ENCODE measurements at regions not wholly inside any gene's neighbourhood (a gene's known extent, or its start where the extent isn't known, plus 50 kb on each side); places are given as distances from the start of the nearest gene placed in this dataset.
A peak's percentile ranks its signal among the peaks of the same experiment; 100 is the strongest.
"Not testable (repeated sequence)": the region's sequence is repeated elsewhere in the genome, so short reads cannot be mapped to it uniquely, and the experiment has no call there.

DNA sequence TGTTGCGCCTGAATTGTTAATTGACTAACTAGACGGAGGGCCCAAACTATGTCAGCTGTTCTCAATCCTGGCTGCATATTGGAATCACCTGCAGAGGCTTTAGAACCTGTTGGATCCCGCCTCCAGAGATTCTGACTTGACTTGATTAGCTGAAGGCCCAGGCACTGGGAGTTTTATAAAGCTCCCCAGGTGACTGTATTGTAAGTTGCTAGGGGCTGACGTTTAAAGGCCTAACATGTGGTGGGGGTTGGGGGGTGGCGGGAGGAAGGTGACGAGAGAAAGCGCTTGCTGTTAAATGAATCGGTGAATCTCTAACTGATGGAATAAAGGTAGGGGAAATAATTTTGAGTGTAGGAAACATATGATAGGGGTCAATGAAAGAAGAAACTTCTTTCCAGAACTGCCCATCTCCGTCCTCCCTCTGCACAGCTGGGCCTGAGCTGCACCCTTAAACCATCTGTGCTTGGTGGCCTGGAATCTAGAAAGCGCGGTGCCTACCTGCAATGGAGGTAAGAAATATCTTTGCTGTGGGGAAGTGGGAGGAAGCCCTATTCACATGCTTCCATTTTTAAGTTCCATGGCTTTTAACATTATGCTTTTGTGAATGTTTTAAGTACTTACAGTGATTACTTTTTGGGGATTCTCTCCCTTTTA is 225.0 kb upstream of the FAM3C start:
- DNase-seq (ENCODE audit: low spot score) = no peak

- no peak for DNase-seq (ENCODE audit: low spot score)
These were observed 224.1 kb upstream of the FAM3C start for GRCh38 chr7:121620206-121620605.

GRCh38 chr7:121618182-121618581 is 222.1 kb upstream of the FAM3C start:
- no peak for DNase-seq (ENCODE audit: low spot score)

GRCh38 chr7:121610243-121610642 is 214.1 kb upstream of the FAM3C start:
- no peak for DNase-seq (ENCODE audit: low spot score)

DNA sequence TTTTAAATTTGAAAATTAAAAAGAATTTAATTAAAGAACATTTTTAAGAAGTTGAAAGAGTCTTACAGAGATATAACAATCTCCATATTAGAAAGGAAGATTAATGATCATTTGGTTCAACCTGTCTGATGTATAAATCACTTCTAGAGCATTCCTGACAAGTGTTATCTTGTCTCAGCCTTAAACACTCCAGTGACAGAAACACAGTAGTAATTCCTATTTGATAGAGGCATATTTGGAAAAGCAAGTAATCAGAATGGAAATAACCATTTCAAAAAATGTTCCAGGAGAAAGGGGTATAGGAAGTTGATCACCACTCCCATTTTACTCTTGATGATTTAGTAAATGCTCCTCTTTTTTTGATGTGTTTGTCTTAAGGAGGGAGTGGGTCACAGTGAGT is 213.1 kb upstream of the FAM3C start:
- DNase-seq (ENCODE audit: low spot score) = no peak

- no peak for DNase-seq (ENCODE audit: low spot score)
These were observed 212.7 kb upstream of the FAM3C start for GRCh38 chr7:121608785-121609184.

- not testable (repeated sequence) for DNase-seq (ENCODE audit: low spot score)
These were observed 212.1 kb upstream of the FAM3C start for GRCh38 chr7:121608183-121608582.

DNA sequence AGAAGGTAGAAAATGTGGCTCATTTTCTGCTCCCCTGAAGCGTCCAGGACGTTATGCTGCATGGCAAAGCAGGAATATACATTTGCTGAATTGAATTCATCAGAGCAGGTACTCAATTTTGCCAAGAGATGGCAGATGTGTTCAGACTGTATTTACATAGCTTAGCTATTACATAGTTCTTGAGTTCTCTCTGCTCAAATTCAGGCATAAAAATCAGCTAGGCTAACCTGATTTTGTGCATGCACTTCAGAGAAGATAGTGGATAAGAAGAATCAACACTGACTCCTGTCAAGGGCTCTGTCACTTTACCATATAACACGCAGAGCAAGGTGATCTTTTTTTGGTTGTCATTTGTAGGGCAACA is 209.2 kb upstream of the FAM3C start:
- peak; percentile 12 for DNase-seq (ENCODE audit: low spot score)

- no peak for DNase-seq (ENCODE audit: low spot score)
These were observed 208.7 kb upstream of the FAM3C start for GRCh38 chr7:121604627-121605316.

GRCh38 chr7:121603886-121604285 is 207.8 kb upstream of the FAM3C start:
- no peak for DNase-seq (ENCODE audit: low spot score)

GRCh38 chr7:121599887-121600286 is 203.8 kb upstream of the FAM3C start:
- DNase-seq (ENCODE audit: low spot score) = no peak

DNA sequence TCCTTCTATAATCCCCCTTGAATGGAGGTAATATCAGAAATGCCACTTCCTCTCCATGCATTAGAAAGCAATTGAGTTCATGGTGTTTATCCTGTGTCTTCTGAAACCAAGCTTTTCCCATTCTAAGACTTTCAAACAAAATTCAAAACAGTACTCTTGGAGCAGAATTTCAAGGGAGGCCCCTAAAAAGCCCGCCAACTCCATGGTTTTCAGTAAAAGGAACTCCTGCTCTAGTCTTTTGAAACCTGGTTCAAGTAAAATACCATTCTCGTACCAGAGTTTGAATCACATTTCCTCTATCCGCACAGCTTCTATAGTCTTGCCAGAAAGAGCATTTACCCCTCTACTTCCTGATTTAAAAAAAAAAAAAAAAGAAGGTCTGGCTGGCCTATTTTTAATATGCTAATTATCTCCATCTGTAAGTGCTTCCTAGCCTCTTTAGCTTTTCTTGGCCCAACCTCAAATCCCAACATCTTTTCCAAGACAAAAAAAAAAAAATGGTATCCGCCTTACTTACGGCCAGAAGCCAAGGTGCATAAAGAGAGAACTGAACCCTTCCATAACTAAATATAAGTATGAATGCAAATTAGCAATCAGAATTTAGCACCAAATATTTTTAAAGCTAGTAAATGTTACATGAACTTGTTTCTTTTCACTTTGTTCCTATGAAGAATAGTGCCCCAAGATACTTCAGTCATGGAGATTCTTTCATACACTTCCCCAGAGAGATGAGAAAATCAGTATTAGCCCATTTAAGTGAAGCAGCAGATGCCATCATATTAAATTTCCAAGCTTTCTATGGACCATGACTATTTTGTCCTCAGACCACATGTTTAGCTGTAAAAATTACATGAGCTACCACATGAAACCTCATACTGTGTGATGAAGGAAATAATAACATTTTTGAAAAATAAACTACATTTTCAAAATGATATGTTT is 199.9 kb upstream of the FAM3C start:
- DNase-seq (ENCODE audit: low spot score) = no peak

DNA sequence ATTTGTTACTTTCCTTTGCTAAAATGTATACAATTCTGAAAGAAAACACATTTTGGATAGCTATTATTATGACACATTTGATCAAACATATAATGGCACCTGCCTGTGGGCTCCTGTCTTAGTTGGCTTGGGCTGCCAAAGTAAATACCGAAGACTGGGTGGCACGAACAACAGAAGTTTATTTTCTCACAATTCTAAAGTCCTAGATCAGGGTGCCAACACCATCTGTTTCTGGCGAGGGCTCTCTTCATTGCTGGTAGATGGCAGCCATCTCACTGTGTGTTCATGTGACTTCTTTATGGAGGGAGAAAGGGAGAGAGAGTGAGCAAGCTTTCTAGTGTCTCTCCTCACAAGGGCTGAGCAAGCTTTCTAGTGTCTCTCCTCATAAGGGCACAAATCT is 195.8 kb upstream of the FAM3C start:
- DNase-seq (ENCODE audit: low spot score) = no peak

- DNase-seq (ENCODE audit: low spot score) = no peak
These were observed 191.3 kb upstream of the FAM3C start for GRCh38 chr7:121587435-121587834.

DNA sequence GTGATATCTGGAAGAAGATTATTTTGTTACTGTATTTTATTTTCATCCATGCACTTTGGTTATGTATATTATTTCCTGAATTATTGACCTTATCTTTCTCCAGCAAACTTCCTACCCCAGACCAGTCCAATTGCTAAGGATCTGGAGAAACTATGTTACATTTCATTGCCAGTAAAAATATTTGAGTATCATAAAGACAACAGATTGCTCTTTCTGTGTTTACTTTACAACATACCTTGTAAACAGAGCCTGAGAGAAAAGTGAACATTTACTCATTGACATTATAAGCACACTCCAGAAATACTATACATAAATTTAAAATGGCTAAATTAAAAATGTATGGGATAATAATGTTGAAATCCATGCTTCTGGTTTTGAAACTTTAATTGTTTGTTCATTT is 186.2 kb upstream of the FAM3C start:
- DNase-seq (ENCODE audit: low spot score) = no peak

- no peak for DNase-seq (ENCODE audit: low spot score)
These were observed 183.5 kb upstream of the FAM3C start for GRCh38 chr7:121579639-121580038.

DNA sequence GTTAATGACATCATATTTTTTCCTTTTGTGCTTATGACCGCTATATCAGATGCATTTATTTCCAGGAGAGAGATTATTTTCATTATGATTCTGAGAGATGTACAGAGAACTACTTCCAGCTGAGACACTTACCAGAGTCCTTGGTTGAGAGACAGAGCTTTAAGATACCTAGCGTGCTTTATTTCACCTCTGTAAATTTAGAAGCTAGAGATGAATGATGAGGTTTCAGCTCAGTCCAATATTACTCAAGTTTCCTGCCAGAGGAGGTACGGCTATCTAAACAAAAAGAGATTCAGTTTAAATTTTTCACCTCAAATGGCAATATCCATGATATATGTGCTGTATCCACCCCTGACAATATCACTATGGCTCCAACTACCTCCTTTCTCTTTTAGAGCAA is 182.6 kb upstream of the FAM3C start:
- no peak for DNase-seq (ENCODE audit: low spot score)

GRCh38 chr7:121576148-121576917 is 180.2 kb upstream of the FAM3C start:
- DNase-seq (ENCODE audit: low spot score) = no peak

DNA sequence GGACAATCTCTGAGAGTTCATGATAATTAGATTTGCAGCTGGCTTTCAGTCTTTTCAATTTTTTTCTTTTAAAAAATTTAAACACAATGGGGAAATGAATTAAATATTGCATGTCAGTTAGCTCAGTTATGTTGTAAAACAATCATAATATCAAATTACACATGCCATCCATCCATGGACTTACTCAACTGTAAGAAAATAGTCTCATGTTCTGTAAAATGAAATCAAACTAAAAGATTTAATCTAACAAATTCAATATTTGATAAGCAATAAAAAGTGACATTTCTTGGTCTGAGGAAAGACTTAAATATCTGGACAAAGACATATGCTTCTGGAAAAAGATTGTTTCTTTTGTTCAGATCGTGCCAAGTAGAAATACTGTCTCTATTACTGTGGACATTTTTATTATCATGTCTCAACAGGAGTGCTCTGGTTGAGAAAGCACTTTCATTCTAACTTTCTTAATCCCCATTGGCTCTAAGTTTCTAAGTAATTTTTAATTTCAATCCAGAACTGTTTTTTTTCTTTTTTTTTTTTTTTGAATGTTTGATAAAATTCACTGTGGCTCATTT is 179.2 kb upstream of the FAM3C start:
- DNase-seq (ENCODE audit: low spot score) = no peak

- DNase-seq (ENCODE audit: low spot score) = no peak
These were observed 178.0 kb upstream of the FAM3C start for GRCh38 chr7:121574109-121574508.

GRCh38 chr7:121572615-121573014 is 176.5 kb upstream of the FAM3C start:
- no peak for DNase-seq (ENCODE audit: low spot score)

DNA sequence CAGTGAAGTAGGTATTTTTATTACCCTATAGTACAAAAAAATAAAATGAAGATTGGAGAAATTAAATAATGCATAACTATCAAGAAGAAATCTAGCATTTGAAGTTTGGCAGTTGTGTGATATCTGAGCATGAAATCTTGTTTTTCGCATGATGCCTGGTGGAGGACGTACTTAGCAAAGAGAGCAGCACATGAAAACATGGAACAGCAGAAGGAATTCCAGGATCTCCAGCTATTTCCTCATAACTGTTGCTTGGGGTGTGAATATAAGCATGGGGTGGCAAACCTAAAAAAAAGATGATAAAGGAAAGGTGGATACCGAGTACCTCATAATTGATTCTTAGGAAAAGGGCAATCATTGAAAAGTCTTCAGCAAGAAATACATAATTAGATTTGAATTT is 174.3 kb upstream of the FAM3C start:
- DNase-seq (ENCODE audit: low spot score) = no peak

All from A172 (cell line).